CMK (cell line): ENCODE measurements at regions not wholly inside any gene's neighbourhood (a gene's known extent, or its start where the extent isn't known, plus 50 kb on each side); places are given as distances from the start of the nearest gene placed in this dataset.

Source experiments
- DNase-seq: peaks from one replicate; pipeline ENCODE4 v3.0.0-alpha.2; 2010; ENCODE audit warnings: low read depth

DNA sequence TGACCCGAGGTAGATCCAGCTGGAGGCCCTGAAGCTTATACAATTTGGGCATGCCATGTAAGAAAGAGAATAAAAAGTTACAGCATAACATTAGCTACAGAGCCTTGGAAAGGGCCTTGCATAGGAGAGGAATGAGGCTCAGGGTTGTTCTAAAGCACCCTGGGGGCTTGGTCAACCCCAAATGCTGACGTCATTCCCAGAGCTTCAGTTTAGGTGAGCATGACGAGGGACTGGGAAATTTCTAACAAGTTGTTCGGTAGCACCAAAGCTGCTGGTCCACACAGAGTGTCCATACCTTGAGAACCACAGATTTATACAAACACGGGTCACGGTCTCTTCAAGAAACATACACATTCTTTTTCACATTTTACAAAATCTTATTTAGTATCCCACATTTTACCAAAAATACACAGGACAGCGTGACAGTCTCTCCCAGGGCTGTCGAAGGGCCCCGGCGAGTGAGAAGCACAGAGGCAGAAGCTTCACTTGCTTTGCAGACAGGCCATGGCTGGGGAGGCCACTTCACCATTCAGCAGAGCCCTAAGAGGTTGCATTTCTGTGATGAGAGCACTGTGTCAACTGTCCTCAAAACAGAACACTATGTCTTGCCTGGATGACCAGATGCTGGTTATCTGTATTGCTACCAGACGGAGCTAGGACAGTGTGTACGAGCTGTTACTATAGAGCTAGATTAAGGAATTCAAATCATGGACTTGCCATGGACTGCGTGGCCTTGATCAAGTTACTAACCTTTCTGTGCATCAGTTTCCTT, 68.2 kb upstream of the ARRDC4 start:
- no peak for DNase-seq

DNA sequence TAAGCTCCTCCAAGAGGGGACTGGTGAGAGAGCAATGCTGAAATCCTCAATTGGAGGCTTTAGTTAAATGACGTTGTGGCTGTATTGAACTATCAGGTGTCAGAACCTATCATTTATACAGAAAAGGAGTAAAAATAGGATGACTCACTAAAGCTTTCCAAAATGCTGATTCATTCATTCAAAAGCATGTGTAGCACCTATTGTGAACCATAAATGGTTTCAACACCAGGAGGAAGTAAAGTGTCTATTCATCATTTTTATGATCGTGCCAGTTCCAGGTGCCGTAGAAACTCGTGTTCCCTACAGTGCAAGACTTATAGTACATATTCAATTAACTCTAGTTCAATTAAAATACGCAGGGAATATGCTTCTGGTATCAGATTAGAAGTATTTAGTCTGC, 66.5 kb upstream of the ARRDC4 start:
- DNase-seq = no peak

DNA sequence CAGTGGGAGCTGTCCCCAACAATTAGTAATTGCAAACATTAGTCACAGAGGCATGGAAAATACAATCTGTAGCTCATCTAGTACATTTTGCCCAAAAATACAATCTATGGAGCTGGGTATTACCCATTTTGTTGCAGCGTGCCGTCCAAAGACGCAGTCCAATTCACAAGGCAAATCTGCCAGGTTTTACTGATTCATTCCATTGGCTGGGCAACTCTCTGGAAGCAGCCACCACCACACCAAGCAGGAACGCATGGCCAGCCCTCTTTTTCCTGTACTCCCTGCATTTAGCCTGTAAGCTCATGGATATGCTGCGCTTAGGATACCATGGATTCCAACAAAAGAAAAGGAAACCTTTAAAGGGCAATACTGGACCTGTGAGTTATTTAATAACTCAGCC, 60.5 kb upstream of the ARRDC4 start:
- DNase-seq = no peak

DNA sequence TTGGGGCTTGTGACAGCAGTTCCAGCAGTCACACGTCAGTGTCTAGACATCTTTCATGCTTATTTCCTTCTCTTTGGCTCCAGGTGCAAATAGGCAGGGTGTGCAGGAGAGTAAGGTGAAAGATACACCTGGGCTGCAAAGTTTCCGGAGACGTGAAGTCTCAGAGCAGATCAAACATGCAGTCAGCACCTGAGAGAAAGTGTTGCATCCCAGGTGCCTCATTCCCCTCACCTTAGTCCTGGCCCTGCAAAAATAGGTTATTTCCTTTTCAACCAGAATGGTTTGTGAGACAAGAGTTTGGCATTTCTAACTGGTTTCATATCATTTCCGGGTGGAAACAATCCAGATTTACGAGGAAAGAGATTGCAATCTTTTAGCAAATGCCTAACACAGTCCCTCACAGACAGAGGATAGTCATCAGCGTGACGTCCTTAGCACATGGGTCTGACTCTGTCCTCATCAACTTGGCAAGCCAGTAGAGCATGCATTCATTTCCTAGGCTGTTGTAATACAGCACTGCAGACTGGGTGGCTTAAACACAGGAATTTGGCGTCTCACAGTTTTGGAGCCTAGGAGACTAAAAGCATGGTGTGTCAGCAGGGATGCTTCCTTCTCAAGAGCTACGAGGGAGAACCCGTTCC, 58.2 kb upstream of the ARRDC4 start:
- DNase-seq = no peak

DNA sequence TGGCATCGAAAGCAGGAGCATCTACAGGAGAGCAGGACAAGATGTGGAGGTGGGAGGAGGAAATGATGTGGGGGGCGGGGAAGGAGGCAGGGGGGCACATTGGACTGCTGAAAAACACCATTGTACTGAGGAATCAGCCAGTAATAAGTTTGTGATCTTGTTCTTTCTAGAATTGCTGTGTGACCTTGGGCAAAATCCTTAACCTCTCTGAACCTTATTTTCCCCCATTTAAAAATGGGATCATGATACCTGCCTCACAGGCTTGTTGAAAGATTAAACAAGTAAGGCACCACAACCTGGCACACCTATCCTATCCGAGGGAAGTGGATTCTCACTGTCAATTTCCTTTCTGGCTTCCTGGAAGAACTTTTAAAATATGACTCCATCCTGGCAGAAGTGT, 56.9 kb upstream of the ARRDC4 start:
- no peak for DNase-seq

DNA sequence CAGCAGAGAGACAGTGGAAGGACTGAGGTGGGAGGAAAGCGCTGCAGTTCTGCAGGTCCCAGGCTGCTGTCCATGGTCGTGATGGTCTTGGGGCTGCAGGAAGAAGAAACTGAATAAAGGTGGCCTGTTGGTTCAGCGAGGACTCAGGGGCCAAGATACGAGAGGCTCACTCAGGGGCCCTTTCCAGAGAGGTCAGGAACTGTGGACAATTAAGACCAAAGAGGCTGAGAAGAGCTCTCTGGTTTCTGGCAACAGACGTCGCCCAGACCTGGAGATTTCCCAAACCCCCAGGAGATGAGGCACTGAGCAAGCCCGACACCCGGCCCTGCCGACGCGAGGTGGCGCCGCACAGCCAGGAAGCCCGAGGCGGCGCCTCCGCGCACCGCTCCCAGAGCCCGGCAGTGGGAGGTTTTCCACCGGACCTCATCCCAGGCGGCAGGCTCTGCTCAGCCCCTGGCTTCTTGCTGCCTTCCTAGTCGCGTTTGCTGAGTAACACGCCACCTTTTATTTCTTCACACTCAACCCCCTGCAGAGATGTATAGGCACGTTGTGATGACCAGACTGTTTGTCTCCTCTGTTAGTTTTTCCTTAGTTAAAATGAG, 56.4 kb upstream of the ARRDC4 start:
- peak; percentile 24 for DNase-seq

DNA sequence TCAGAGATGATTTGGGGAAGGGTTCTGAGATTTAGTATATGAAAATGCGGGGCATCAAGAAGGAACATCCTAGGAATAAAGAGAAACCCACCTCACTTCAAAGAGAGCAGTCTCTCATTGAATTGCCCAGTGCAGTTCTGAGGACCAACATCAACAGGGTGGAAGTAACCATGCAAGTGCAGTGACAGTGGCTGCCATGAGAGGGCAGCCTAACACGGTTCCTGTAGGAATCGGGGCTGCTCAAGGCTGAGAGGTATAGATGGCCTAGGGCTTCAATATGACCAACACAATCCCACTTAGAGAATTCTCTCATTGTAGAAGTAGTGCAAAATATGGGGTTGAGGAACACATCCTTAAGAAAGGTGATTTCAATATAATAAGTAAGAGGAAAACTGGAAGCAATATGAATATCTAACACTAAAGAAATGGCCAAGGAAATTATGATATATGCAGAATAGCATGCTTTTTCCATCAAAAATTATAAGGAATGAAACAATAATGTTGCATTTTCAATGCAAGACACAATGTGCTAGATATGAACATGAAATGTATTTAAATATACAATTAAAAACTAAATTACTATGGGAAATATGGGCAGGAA, 51.1 kb upstream of the ARRDC4 start:
- DNase-seq = peak; percentile 51
